Mesenchymal stem cell (in vitro differentiated cells and primary cell): ENCODE measurements at regions not wholly inside any gene's neighbourhood (a gene's known extent, or its start where the extent isn't known, plus 50 kb on each side); places are given as distances from the start of the nearest gene placed in this dataset.
A peak's percentile ranks its signal among the peaks of the same experiment; 100 is the strongest.

Experiments
- DNase-seq: peaks from one replicate; pipeline ENCODE4 v3.0.0-alpha.2; 2013
- H2AFZ ChIP-seq: one replicate; pipeline ENCODE4 v1.6.1; 2013; ENCODE audit warnings: low read depth, mild to moderate bottlenecking, control low read depth, inconsistent platforms, low read length, moderate library complexity
- H2AK5ac ChIP-seq: 2 replicates; pipeline ENCODE4 v1.6.1; 2013; ENCODE audit warnings: low read length, moderate library complexity, mild to moderate bottlenecking, inconsistent platforms; ENCODE audit not compliant: severe bottlenecking
- H2BK120ac ChIP-seq: one replicate; pipeline ENCODE4 v1.6.1; 2013; ENCODE audit warnings: low read depth, mild to moderate bottlenecking, inconsistent platforms, low read length, moderate library complexity
- H2BK12ac ChIP-seq, 2 experiments: one replicate each; pipeline ENCODE4 v1.6.1; 2013; ENCODE audit warnings: inconsistent platforms in 2 of 2, low read length in 2 of 2, mild to moderate bottlenecking in 2 of 2, moderate library complexity in 2 of 2, control low read depth in 1 of 2
- H2BK15ac ChIP-seq: one replicate; pipeline ENCODE4 v1.6.1; 2013; ENCODE audit warnings: mild to moderate bottlenecking, low read depth, inconsistent platforms; ENCODE audit not compliant: poor library complexity, severe bottlenecking
- H2BK5ac ChIP-seq: 2 replicates; pipeline ENCODE4 v1.6.1; 2013; ENCODE audit warnings: low read depth, mild to moderate bottlenecking, low read length, control low read depth, inconsistent platforms; ENCODE audit not compliant: poor library complexity, severe bottlenecking
- H3K14ac ChIP-seq, 2 experiments: one replicate each; pipeline ENCODE4 v1.6.1; 2013; ENCODE audit warnings: inconsistent platforms in 2 of 2, low read length in 2 of 2, control low read depth in 1 of 2, mild to moderate bottlenecking in 1 of 2, moderate library complexity in 1 of 2
- H3K18ac ChIP-seq, 2 experiments: one replicate each; pipeline ENCODE4 v1.6.1; 2013; ENCODE audit warnings: inconsistent platforms in 2 of 2, low read length in 2 of 2, control low read depth in 1 of 2, low read depth in 1 of 2, mild to moderate bottlenecking in 1 of 2
- H3K23ac ChIP-seq, 2 experiments: one replicate each; pipeline ENCODE4 v1.6.1; 2013; ENCODE audit warnings: inconsistent platforms in 2 of 2, low read length in 2 of 2, mild to moderate bottlenecking in 2 of 2, moderate library complexity in 2 of 2, control low read depth in 1 of 2
- H3K27ac ChIP-seq: 2 replicates; pipeline ENCODE4 v1.5.1; 2013; ENCODE audit warnings: mild to moderate bottlenecking, moderate library complexity, low read length, control low read depth, inconsistent platforms; ENCODE audit not compliant: poor library complexity, severe bottlenecking
- H3K27me3 ChIP-seq, 2 experiments: 2 replicates each; pipeline versions ENCODE4 v1.6.1 to v1.7.0; 2013; ENCODE audit warnings: low read length in 2 of 2, mild to moderate bottlenecking in 2 of 2, moderate library complexity in 2 of 2, control low read depth in 1 of 2, inconsistent platforms in 1 of 2; ENCODE audit not compliant: control insufficient read depth in 1 of 2, insufficient read depth in 1 of 2
- H3K36me3 ChIP-seq, 2 experiments: 2 replicates each; pipeline versions ENCODE4 v1.6.1 to v1.7.0; 2013; ENCODE audit warnings: low read length in 2 of 2, control low read depth in 1 of 2, inconsistent platforms in 1 of 2, low read depth in 1 of 2, mild to moderate bottlenecking in 1 of 2; ENCODE audit not compliant: insufficient read depth in 2 of 2, control insufficient read depth in 1 of 2
- H3K4ac ChIP-seq, 2 experiments: one replicate each; pipeline ENCODE4 v1.6.1; 2013; ENCODE audit warnings: inconsistent platforms in 2 of 2, low read length in 2 of 2, mild to moderate bottlenecking in 2 of 2, moderate library complexity in 2 of 2, control low read depth in 1 of 2, low read depth in 1 of 2
- H3K4me1 ChIP-seq: 2 replicates; pipeline ENCODE4 v1.6.1; 2013; ENCODE audit warnings: low read depth, low read length, control low read depth; ENCODE audit not compliant: control insufficient read depth, insufficient read depth
- H3K4me2 ChIP-seq: 2 replicates; pipeline ENCODE4 v1.6.1; 2013; ENCODE audit warnings: low read length, mild to moderate bottlenecking, inconsistent platforms; ENCODE audit not compliant: poor library complexity, severe bottlenecking
- H3K4me3 ChIP-seq, 2 experiments: 2 replicates each; pipeline versions ENCODE4 v1.5.1 to v1.7.0; 2013; ENCODE audit warnings: low read length in 2 of 2, mild to moderate bottlenecking in 2 of 2, control low read depth in 1 of 2, low read depth in 1 of 2; ENCODE audit not compliant: insufficient read depth in 1 of 2
- H3K79me1 ChIP-seq: replicated peaks from 2 replicates; pipeline ENCODE4 v1.6.1; 2013; ENCODE audit warnings: mild to moderate bottlenecking, control low read depth, low read length, inconsistent platforms; ENCODE audit not compliant: poor library complexity, severe bottlenecking
- H3K9ac ChIP-seq: 2 replicates; pipeline ENCODE4 v1.7.0; 2013; ENCODE audit warnings: mild to moderate bottlenecking, low read length, moderate library complexity
- H3K9me3 ChIP-seq: 2 replicates; pipeline ENCODE4 v1.7.0; 2013; ENCODE audit warnings: mild to moderate bottlenecking, low read length; ENCODE audit not compliant: control insufficient read depth
- H4K8ac ChIP-seq: one replicate; pipeline ENCODE4 v1.6.1; 2013; ENCODE audit warnings: inconsistent platforms, mild to moderate bottlenecking, low read length, moderate library complexity
- H4K91ac ChIP-seq: one replicate; pipeline ENCODE4 v1.6.1; 2013; ENCODE audit warnings: mild to moderate bottlenecking, low read length, inconsistent platforms
- WGBS: methylation state at CpG from one replicate; pipeline ENCODE4 v1.1.7; 2013; ENCODE audit warnings: mixed read lengths; 5-methylcytosine and 5-hydroxymethylcytosine counted together

DNA sequence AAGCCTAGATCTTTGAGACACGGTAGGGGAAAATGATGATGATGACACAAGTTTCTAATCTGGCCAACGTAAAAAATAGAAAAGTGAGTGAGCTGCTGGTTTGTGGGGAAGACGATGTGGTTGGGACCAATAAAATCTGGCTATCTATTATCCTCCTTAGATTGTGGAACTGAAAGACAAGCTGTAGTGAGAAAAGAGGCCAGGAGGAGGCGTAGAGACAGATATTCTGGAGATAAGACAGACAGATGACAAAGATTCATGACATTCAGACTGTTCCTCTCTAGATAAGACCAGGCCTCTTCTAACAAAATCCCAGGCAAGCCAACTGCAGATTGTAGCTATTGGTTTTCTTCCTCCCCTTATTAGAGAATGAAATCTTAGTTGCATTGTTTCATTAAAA is 376.3 kb upstream of the UBE2E3 start:
- Histone ChIP-seq H3K36me3 (no peaks in the 10 kb centered on the region), H3K4me2 (no peak overlapping the region)

DNA sequence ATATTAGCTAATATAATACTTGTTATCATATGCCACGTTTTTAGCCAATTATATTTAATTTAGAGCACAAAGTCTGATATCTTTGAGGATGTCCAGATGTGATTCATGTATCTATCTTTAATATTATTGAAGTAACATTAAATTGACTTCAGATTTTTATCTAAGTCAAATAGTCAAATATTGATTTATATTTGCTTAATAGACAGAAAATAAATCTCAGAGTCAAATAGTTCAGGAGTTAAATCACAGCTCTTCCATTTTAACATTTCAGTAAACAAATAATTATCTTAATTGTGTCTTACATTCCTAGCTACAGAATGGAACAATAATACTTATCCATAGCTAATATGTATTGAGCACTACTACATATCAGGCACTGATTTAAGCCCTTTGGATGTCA is 379.4 kb upstream of the UBE2E3 start:
- no peak overlapping the region for H2BK12ac ChIP-seq
- H2BK120ac ChIP-seq, result no peak overlapping the region
- no peak overlapping the region for H3K4ac ChIP-seq
- H2AK5ac ChIP-seq, result no peak overlapping the region
- no peak overlapping the region for H3K14ac ChIP-seq
- H2AFZ ChIP-seq, result no peak overlapping the region
- H4K91ac ChIP-seq, result no peak overlapping the region
- H2BK15ac ChIP-seq, result no peak overlapping the region
- H3K18ac ChIP-seq, result no peak overlapping the region
- no peaks in the 10 kb centered on the region for H3K9me3 ChIP-seq
- H2BK5ac ChIP-seq, result no peak overlapping the region
- H3K4me2 ChIP-seq, result no peak overlapping the region
- no peaks in the 10 kb centered on the region for H3K36me3 ChIP-seq
- H3K23ac ChIP-seq, result no peak overlapping the region
- DNase-seq, result no peak
- peaks cover 1% of the 10 kb centered on the region for H3K4me1 ChIP-seq
- H3K79me1 ChIP-seq, result no peaks in the 10 kb centered on the region
- no peak overlapping the region for H3K27ac ChIP-seq
- no peak overlapping the region for H3K4me3 ChIP-seq
- no peak overlapping the region for H4K8ac ChIP-seq
- WGBS, result no CpG with 5 or more reads among the region's 1 CpG
- H3K27me3 ChIP-seq, result no peaks in the 10 kb centered on the region
- no peak overlapping the region for H3K9ac ChIP-seq

More for the DNA sequence above, 376.3 kb upstream of the UBE2E3 start:
- Histone ChIP-seq H2BK5ac (no peak overlapping the region), H2BK15ac (no peak overlapping the region), H3K9me3 (no peaks in the 10 kb centered on the region), H2AK5ac (no peak overlapping the region), H3K4me3 (no peak overlapping the region), H2AFZ (no peak overlapping the region), H3K79me1 (no peaks in the 10 kb centered on the region), H3K14ac (no peak overlapping the region), H3K23ac (no peak overlapping the region), H3K4me1 (peaks cover 1% of the 10 kb centered on the region), H3K4ac (no peak overlapping the region), H4K8ac (no peak overlapping the region), H3K18ac (no peak overlapping the region), H3K27ac (no peak overlapping the region), H3K27me3 (no peaks in the 10 kb centered on the region), H4K91ac (no peak overlapping the region), H3K9ac (no peak overlapping the region), H2BK12ac (no peak overlapping the region), H2BK120ac (no peak overlapping the region)
- WGBS, result 41% methylated on average over 3 of the region's 4 CpGs
- DNase-seq, result peak; percentile 32

DNA sequence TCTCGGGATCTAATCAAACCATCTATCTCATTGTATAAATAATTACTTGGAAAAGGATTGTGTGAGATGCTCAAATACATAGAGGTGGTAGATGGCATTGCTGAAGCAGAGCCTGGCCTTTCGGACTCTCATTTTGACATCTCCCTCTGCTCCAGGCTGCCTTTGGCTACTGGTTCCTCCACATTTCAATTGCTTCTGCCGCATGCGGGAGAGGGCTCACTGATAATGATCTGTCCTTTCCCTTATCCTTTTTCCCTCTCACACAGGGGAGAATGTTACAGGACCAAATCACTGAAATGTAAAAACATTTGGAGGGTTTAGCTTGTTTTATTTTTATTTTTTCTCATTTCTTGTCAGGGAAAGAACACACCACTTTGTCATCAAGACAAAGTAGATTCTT is 380.6 kb upstream of the UBE2E3 start:
- Histone ChIP-seq H2BK5ac (no peak overlapping the region), H3K4me1 (peaks cover 1% of the 10 kb centered on the region), H2AK5ac (no peak overlapping the region), H2BK120ac (no peak overlapping the region), H3K18ac (no peak overlapping the region), H3K36me3 (no peaks in the 10 kb centered on the region), H3K27me3 (no peaks in the 10 kb centered on the region), H2AFZ (no peak overlapping the region), H3K14ac (no peak overlapping the region), H3K4me2 (no peak overlapping the region), H3K23ac (no peak overlapping the region), H3K4ac (no peak overlapping the region), H4K91ac (no peak overlapping the region), H3K9ac (no peak overlapping the region), H3K79me1 (no peaks in the 10 kb centered on the region), H3K9me3 (no peaks in the 10 kb centered on the region), H3K27ac (no peak overlapping the region), H2BK15ac (no peak overlapping the region), H4K8ac (no peak overlapping the region), H2BK12ac (no peak overlapping the region), H3K4me3 (no peak overlapping the region)
- DNase-seq, result no peak
- WGBS, result 90% methylated on average over 1 of the region's 4 CpGs

DNA sequence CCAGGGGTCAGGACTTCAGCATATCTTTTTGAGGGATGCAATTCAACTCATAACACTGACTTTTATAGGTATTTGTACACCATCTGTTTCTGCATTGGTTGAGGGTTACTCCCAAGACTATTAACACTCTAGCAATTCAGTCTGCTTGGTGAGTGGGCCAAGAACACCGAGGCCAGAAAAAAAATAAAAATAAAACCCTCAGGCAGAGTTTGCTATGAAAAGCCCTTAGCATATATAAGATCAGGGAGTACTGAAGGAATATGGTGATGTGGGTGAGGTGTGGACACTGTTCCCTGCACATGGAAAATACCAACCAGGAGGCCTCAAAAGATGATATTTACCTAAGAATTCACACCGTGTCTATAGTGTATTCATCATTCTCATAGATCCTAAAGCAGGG is 383.2 kb upstream of the UBE2E3 start:
- no peak for DNase-seq
- H3K4me1 ChIP-seq, result peaks cover 1% of the 10 kb centered on the region
- no peak overlapping the region for H3K4me2 ChIP-seq
- H3K27me3 ChIP-seq, result no peaks in the 10 kb centered on the region
- no peaks in the 10 kb centered on the region for H3K9me3 ChIP-seq
- no peak overlapping the region for H2BK15ac ChIP-seq
- no peak overlapping the region for H4K91ac ChIP-seq
- no peaks in the 10 kb centered on the region for H3K79me1 ChIP-seq
- H3K4ac ChIP-seq, result no peak overlapping the region
- H3K4me3 ChIP-seq, result no peak overlapping the region
- H2BK120ac ChIP-seq, result no peak overlapping the region
- WGBS, result 100% methylated on average over 1 of the region's 2 CpGs
- H2AK5ac ChIP-seq, result no peak overlapping the region
- H2BK5ac ChIP-seq, result no peak overlapping the region
- H2AFZ ChIP-seq, result no peak overlapping the region
- H4K8ac ChIP-seq, result no peak overlapping the region
- H3K18ac ChIP-seq, result no peak overlapping the region
- no peak overlapping the region for H3K9ac ChIP-seq
- no peak overlapping the region for H3K27ac ChIP-seq
- H2BK12ac ChIP-seq, result no peak overlapping the region
- H3K36me3 ChIP-seq, result no peaks in the 10 kb centered on the region
- H3K14ac ChIP-seq, result no peak overlapping the region
- no peak overlapping the region for H3K23ac ChIP-seq
